ENCODE measurements at regions not wholly inside any gene's neighbourhood (a gene's known extent, or its start where the extent isn't known, plus 50 kb on each side); places are given as distances from the start of the nearest gene placed in this dataset.

- TF ChIP-seq CTCF (IDR thresholded peaks at IDR 0.05; ENCODE audit: insufficient read depth, low read length, poor library complexity, severe bottlenecking) = no peak
- Histone ChIP-seq H3K27me3 (ENCODE audit: control insufficient read depth, insufficient read depth, low read length) (no peaks in the 10 kb centered on the region), H3K36me3 (ENCODE audit: control insufficient read depth, insufficient read depth, low read length) (no peaks in the 10 kb centered on the region), H3K4me3 (ENCODE audit: low read depth, low read length) (no peak overlapping the region)
- no peak for DNase-seq (ENCODE audit: low read depth)
Observed at GRCh38 chr7:68914006-68914405, 684.3 kb upstream of the AUTS2 start.

- no peaks in the 10 kb centered on the region for H3K27me3 ChIP-seq (ENCODE audit: control insufficient read depth, insufficient read depth, low read length)
- no peak for DNase-seq (ENCODE audit: low read depth)
- no peak for TF ChIP-seq CTCF (IDR thresholded peaks at IDR 0.05; ENCODE audit: insufficient read depth, low read length, poor library complexity, severe bottlenecking)
- no peaks in the 10 kb centered on the region for H3K36me3 ChIP-seq (ENCODE audit: control insufficient read depth, insufficient read depth, low read length)
- H3K4me3 ChIP-seq (ENCODE audit: low read depth, low read length) = no peak overlapping the region
Observed at GRCh38 chr7:68917041-68917651, 681.1 kb upstream of the AUTS2 start.

- no peak for DNase-seq (ENCODE audit: low read depth)
- Histone ChIP-seq H3K36me3 (ENCODE audit: control insufficient read depth, insufficient read depth, low read length) (no peaks in the 10 kb centered on the region), H3K4me3 (ENCODE audit: low read depth, low read length) (no peak overlapping the region), H3K27me3 (ENCODE audit: control insufficient read depth, insufficient read depth, low read length) (no peaks in the 10 kb centered on the region)
- TF ChIP-seq CTCF (IDR thresholded peaks at IDR 0.05; ENCODE audit: insufficient read depth, low read length, poor library complexity, severe bottlenecking) = no peak
Observed at GRCh38 chr7:68918621-68919020, 679.7 kb upstream of the AUTS2 start.

GRCh38 chr7:68922850-68923249 lies 675.4 kb upstream of the AUTS2 start:
- TF ChIP-seq CTCF (IDR thresholded peaks at IDR 0.05; ENCODE audit: insufficient read depth, low read length, poor library complexity, severe bottlenecking) = no peak
- H3K4me3 ChIP-seq (ENCODE audit: low read depth, low read length) = no peak overlapping the region
- no peak for DNase-seq (ENCODE audit: low read depth)
- H3K36me3 ChIP-seq (ENCODE audit: control insufficient read depth, insufficient read depth, low read length) = no peaks in the 10 kb centered on the region
- H3K27me3 ChIP-seq (ENCODE audit: control insufficient read depth, insufficient read depth, low read length) = no peaks in the 10 kb centered on the region

- no peak overlapping the region for H3K4me3 ChIP-seq (ENCODE audit: low read depth, low read length)
- H3K36me3 ChIP-seq (ENCODE audit: control insufficient read depth, insufficient read depth, low read length) = no peaks in the 10 kb centered on the region
- no peak for DNase-seq (ENCODE audit: low read depth)
- no peaks in the 10 kb centered on the region for H3K27me3 ChIP-seq (ENCODE audit: control insufficient read depth, insufficient read depth, low read length)
- TF ChIP-seq CTCF (IDR thresholded peaks at IDR 0.05; ENCODE audit: insufficient read depth, low read length, poor library complexity, severe bottlenecking) = no peak
Observed at GRCh38 chr7:68925241-68925640, 673.0 kb upstream of the AUTS2 start.

GRCh38 chr7:68929781-68930261 lies 668.5 kb upstream of the AUTS2 start:
- TF ChIP-seq CTCF (IDR thresholded peaks at IDR 0.05; ENCODE audit: insufficient read depth, low read length, poor library complexity, severe bottlenecking) = no peak
- no peaks in the 10 kb centered on the region for H3K36me3 ChIP-seq (ENCODE audit: control insufficient read depth, insufficient read depth, low read length)
- H3K27me3 ChIP-seq (ENCODE audit: control insufficient read depth, insufficient read depth, low read length) = no peaks in the 10 kb centered on the region
- no peak for DNase-seq (ENCODE audit: low read depth)
- no peak overlapping the region for H3K4me3 ChIP-seq (ENCODE audit: low read depth, low read length)
